HG02870 (cell line): ENCODE measurements at regions not wholly inside any gene's neighbourhood (a gene's known extent, or its start where the extent isn't known, plus 50 kb on each side); places are given as distances from the start of the nearest gene placed in this dataset.
"Not testable (repeated sequence)": the region's sequence is repeated elsewhere in the genome, so short reads cannot be mapped to it uniquely, and the experiment has no call there.

Experiments used
- ATAC-seq: cut with Tn5 transposase; IDR thresholded peaks from one replicate; pipeline ENCODE4 v1.9.1; 2021; ENCODE audit warnings: mild to moderate bottlenecking, moderate library complexity; ENCODE audit not compliant: unreplicated experiment

- no peak for ATAC-seq
These were observed 718.1 kb downstream of the SMARCA1 start for GRCh38 chrX:128805236-128805635.

- no peak for ATAC-seq
These were observed 718.5 kb downstream of the SMARCA1 start for GRCh38 chrX:128804828-128805227.

GRCh38 chrX:128800138-128800537 lies 723.2 kb downstream of the SMARCA1 start:
- no peak for ATAC-seq

- ATAC-seq, result not testable (repeated sequence)
These were observed 730.9 kb upstream of the ACTRT1 start for GRCh38 chrX:128783139-128783538.

GRCh38 chrX:128781506-128781905 lies 729.3 kb upstream of the ACTRT1 start:
- ATAC-seq, result peak; percentile 51

DNA sequence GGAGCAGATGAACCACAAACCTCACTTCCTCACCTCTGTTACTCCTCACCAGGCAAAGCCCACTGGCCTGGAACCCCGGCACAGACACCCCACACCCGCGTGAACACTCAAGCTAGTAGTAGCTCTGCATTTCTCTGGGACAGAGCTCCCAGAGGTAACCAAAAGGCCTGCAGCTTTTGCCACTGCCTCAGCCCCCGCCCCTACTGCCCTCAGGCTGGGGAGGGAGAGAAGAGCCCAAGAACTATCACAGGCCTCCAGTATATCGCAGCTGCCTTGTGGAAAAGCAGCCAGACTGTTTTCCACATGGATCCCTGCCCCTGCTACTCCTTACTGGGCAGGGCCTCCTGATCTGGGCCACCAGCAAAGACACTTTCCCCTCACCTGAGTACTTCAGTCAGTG lies 728.7 kb upstream of the ACTRT1 start:
- no peak for ATAC-seq

DNA sequence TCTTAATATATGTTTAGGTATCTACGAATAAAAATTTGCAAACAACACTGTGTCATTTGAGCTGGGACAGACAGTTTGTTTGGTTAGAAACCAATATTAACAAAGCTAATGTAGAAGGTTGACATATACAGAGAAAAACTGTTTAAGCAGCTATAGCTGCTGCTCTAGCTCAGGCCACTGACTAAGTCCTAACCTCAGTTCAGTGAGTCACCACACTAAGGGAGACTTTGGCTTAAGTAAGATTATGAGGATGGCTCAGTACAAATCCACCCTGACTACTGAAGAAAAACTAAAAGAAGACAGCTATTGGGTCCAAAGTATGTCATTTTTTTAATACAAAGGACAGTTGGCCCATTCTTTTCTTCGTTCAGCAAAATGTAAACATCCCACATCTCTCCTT lies 717.3 kb upstream of the ACTRT1 start:
- no peak for ATAC-seq

DNA sequence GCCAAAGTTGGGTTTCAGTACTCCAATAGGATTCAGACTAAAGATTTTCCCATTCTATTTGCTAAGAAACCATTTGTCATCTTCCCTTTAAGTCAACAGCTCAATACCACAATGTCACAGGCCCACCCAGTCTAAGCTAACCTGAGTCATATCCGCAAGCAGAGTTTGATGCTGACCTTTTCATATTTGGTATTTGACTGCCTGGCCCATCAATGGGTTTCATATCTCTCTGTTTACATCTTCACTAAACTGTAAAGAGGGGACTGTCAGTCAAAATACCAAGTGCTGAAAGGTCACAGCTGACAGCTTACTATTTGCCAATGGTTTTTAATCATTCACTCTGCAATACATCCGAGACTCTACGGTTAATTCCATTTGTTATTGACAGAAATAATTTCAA lies 707.5 kb upstream of the ACTRT1 start:
- ATAC-seq, result no peak

- no peak for ATAC-seq
These were observed 707.0 kb upstream of the ACTRT1 start for GRCh38 chrX:128759177-128759576.

DNA sequence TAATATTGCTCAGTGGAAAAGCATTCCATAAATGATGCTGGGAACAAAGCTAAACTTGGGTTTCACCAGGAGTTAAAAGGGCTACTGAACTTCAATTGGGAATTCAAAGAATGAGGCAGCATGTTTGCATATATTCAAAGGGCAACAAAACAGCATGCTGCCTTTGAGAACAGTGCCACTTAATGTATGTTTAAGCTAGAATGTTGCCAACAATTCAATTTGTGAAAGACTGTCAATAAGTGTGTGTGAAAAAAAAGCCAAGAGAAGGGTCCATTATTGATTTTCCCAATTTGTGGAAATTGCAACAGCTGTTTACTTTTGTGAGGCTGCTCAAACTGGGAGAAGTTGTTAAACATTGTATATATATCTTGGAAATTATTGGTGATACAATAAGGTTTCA lies 701.9 kb upstream of the ACTRT1 start:
- ATAC-seq, result no peak

DNA sequence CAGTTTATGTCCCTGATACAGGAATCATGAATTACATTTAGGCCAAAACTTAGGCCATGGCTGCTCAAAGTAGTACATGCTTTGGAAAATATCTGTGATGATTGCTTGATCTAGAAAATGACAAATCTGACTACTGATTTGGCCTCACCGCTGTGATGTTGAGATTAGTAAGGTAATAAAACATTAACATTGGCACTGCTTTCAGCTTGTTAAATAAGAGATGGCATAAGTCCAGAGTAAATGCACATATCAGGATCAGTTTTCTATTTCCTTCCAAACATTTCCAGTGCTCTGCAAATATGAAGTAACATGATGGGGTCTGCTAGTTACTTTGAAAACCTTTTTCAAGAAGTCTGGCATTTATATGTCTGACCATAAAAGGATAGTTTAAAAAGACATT lies 687.3 kb upstream of the ACTRT1 start:
- no peak for ATAC-seq

DNA sequence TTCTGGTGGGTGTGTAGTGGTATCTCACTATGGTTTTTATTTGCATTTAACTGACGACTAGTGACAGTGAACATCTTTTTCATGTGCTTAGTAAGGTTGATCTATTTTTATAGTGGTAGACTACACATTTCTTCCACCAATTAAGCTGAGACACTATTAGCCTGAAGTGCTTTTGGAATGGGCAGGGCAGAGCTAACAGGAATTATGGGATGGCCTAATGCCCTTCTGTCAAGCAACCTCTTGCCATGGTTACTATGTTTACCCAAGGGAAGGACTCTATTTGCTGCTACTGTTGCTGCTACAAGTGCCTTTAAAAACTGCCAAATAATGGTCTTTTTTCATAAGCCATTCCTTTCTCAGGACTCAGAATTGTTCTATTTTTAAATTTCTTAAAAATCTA lies 676.7 kb upstream of the ACTRT1 start:
- no peak for ATAC-seq

- no peak for ATAC-seq
These were observed 665.7 kb upstream of the ACTRT1 start for GRCh38 chrX:128717635-128718578.

GRCh38 chrX:128714425-128714824 lies 662.2 kb upstream of the ACTRT1 start:
- ATAC-seq, result no peak

DNA sequence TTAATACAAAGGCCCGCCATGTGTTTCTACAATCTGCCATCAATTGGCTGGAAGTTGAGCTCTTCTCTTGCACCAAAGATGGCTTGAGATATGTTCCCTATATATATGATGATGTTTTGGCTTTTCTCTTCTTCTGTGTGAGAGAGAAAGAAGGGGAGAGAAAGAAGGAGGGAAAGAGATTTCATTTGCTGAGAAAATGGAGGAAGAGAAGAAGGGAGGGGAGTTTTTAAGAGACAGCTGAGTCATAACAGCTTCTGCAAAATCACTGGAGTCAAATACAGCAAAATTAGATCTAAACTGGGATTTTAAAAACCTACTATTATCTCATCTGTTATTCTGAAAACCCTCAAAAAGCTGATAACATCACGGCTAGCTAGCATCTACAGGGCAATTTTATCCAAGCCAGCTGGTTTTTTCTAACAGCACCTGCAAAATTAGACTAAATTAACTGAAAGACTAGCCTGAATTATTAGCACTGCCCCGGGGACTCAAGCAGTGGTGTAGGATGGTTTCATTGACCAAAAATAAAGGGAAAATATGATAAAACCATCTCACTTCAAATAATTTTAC lies 647.6 kb upstream of the ACTRT1 start:
- ATAC-seq, result no peak

DNA sequence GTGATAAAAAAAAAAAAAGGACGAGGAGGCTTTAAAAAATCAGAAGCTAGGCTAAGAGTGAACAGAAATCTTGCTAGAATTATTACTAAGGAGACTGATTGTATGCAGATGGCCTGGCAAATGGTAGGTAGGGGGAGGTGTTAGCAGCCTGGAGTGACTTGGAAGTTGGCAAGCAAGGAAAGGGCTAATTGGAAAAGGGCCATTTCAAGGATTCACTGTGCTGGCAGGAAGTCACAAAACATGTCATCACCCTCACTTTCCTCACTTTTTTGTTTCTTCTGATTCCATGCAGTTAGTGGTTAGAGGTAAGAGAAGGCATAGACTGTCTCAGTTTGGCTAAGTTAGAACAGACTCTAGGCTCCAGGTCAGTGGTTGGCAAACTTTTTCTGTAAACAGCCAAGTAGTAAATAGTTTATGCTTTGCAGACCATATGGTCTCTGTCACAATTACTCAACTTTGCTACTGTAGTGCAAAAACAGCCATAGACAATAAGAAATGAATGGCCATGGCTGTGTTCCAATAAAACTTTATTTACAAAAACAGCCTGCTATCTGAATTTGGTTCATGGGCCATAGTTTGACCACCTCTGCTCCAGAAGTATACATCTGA lies 646.5 kb upstream of the ACTRT1 start:
- ATAC-seq, result no peak

- no peak for ATAC-seq
These were observed 639.7 kb upstream of the ACTRT1 start for GRCh38 chrX:128691872-128692271.

DNA sequence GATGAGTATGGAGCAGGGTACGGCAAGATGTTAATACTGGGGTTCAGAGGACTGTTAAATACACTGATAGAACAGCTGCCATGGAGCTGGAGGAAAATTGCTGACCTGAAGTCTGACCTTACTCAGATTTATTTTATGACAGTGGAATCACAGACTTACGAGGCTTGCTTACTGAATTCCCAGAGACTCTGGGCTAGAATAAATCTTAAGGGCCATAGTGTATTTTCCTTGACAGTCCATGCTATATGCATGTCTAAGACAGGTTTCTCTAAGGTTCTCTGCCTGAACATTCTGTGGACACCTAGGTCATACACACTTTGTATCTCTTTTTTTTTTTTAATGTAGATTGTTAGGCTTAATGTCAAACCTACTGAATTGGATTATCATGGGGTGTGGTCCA lies 633.2 kb upstream of the ACTRT1 start:
- ATAC-seq, result no peak

DNA sequence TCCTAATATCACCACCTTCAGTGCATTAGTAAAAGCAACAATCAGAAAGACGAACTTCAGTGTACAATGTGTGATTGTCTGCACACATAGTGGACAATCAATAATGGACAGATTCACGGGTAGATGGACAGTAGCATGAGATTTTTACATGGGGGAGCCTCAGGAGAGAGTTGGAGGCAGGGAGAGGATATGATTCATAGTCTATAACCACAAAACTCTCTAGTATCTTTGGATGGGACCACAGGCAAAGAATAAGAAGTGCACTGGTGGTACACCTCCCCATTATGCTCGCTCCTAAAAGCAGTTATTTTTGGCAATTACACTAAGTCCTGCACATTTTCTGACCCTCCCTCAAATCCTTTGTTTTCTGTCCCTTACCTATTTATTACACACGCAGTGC lies 624.4 kb upstream of the ACTRT1 start:
- no peak for ATAC-seq

DNA sequence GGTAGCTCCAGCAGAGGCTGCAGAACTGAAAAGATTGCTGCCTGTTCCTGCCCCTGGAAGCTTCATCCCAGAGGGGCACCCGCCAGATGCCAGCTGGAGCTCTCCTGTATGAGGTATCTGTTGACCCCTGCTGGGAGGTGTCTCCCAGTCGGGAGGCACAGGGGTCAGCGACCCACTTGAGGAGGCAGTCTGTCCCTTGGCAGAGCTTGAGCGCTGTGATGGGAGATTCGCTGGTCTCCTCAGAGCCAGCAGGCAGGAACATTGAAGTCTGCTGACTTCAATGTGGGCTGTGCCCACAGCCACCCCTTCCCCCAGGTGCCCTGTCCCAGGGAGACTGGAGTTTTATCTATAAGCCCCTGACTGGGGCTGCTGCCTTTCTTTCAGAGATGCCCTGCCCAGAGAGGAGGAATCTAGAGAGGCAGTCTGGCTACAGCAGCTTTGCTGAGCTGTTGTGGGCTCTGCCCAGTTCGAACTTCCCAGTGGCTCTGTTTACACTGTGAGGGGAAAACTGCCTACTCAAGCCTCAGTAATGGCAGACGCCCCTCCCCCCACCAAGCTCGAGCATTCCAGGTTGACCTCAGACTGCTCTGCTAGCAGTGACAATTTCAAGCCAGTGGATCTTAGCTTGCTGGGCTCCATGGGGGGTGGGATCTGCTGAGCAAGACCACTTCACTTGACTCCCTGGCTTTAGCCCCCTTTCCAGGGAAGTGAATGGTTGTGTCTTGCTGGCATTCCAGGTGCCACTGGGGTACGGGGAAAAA lies 622.3 kb upstream of the ACTRT1 start:
- ATAC-seq, result not testable (repeated sequence)

DNA sequence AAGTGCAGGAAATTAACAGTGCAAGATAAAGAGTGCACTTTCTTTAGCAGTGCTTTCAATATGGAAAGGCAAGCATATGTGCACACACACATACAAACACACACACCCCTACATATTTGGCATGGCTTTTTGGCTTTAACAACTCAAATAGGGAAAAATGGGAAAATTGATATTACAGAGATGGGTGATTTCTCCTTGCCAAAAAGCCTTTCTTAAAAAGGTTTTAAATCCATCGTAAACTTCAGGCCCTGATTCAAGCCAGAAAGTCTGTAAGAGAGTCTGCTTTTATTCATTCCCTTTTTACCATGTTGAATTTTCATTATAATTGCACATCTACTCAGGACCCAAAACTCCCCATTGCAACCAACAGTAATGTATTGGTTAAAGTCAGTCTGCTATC lies 612.0 kb upstream of the ACTRT1 start:
- ATAC-seq, result no peak
